ENCODE measurements at regions not wholly inside any gene's neighbourhood (a gene's known extent, or its start where the extent isn't known, plus 50 kb on each side); places are given as distances from the start of the nearest gene placed in this dataset.

GRCh38 chr5:110356677-110357076 is 369.8 kb downstream of the TMEM232 start:
- TF ChIP-seq CTCF (IDR thresholded peaks at IDR 0.05; ENCODE audit: poor library complexity) (no peak), EZH2 (IDR thresholded peaks at IDR 0.05; ENCODE audit: borderline replicate concordance) (no peak), EZH2phosphoT487 (IDR thresholded peaks at IDR 0.05; ENCODE audit: low read depth, severe bottlenecking, unreplicated experiment) (no peak)

Measured in hepatocyte (in vitro differentiated cells).